Choroid plexus epithelial cell (primary cell): ENCODE measurements at regions not wholly inside any gene's neighbourhood (a gene's known extent, or its start where the extent isn't known, plus 50 kb on each side); places are given as distances from the start of the nearest gene placed in this dataset.
"Not testable (repeated sequence)": the region's sequence is repeated elsewhere in the genome, so short reads cannot be mapped to it uniquely, and the experiment has no call there.

ENCODE experiments used
- DNase-seq: peaks from one replicate; pipeline ENCODE4 v3.0.0-alpha.2; 2010; ENCODE audit warnings: low read depth
- H3K4me3 ChIP-seq: 2 replicates; pipeline ENCODE4 v1.5.1; 2011; ENCODE audit warnings: low read depth, mild to moderate bottlenecking, control low read depth, low read length, moderate library complexity
- CTCF ChIP-seq: conservative IDR thresholded peaks from 2 replicates; pipeline ENCODE4 v1.5.1; 2011; ENCODE audit warnings: low read depth, mild to moderate bottlenecking, control low read depth, inconsistent platforms, low read length, moderate library complexity

- no peak for DNase-seq
- no peak for TF ChIP-seq CTCF
- no peak overlapping the region for H3K4me3 ChIP-seq
These were observed 56.0 kb upstream of the PTH start for GRCh38 chr11:13551834-13552233.

GRCh38 chr11:13550761-13551160 lies 55.0 kb upstream of the PTH start:
- no peak for DNase-seq
- no peak overlapping the region for H3K4me3 ChIP-seq
- no peak for TF ChIP-seq CTCF

GRCh38 chr11:13546092-13546491 lies 50.3 kb upstream of the PTH start:
- not testable (repeated sequence) for H3K4me3 ChIP-seq, DNase-seq
